Mesothelial cell of epicardium (in vitro differentiated cells): ENCODE measurements at regions not wholly inside any gene's neighbourhood (a gene's known extent, or its start where the extent isn't known, plus 50 kb on each side); places are given as distances from the start of the nearest gene placed in this dataset.

Experiments used
- DNase-seq, 2 experiments: peaks; one replicate each; pipeline ENCODE4 v3.0.0; 2021; ENCODE audit warnings: low spot score in 2 of 2; ENCODE audit not compliant: unreplicated experiment in 2 of 2
- H3K27ac Mint-ChIP-seq: 2 replicates; pipeline ENCODE4 v1.8.0; 2021; ENCODE audit warnings: mixed read lengths
- H3K27me3 Mint-ChIP-seq: 2 replicates; pipeline ENCODE4 v1.8.0; 2021; ENCODE audit warnings: low read depth, mixed read lengths
- H3K36me3 Mint-ChIP-seq: 2 replicates; pipeline ENCODE4 v1.8.0; 2021; ENCODE audit warnings: mixed read lengths
- H3K4me1 Mint-ChIP-seq: 2 replicates; pipeline ENCODE4 v1.8.0; 2021; ENCODE audit warnings: mixed read lengths
- H3K4me3 Mint-ChIP-seq: 2 replicates; pipeline ENCODE4 v1.8.0; 2021; ENCODE audit warnings: mild to moderate bottlenecking, moderate library complexity, mixed read lengths
- H3K9me3 Mint-ChIP-seq: 2 replicates; pipeline ENCODE4 v1.8.0; 2021; ENCODE audit warnings: mixed read lengths
- CTCF ChIP-seq: fragments of 200-600 bp; sonication (generic); IDR thresholded peaks from one replicate; pipeline ENCODE4 v1.5.0; 2021; ENCODE audit warnings: antibody characterized with exemption; ENCODE audit not compliant: unreplicated experiment

GRCh38 chr6:4464638-4465037 is 311.6 kb upstream of the CDYL start:
- no peak for TF ChIP-seq CTCF
- peaks cover 10% of the 10 kb centered on the region for H3K9me3 Mint-ChIP-seq

GRCh38 chr6:4463236-4463635 is 313.0 kb upstream of the CDYL start:
- no peak for DNase-seq
- Mint-ChIP-seq H3K4me1 (peaks cover 31% of the 10 kb centered on the region), H3K27me3 (no peaks in the 10 kb centered on the region), H3K36me3 (no peaks in the 10 kb centered on the region), H3K4me3 (no peak overlapping the region), H3K9me3 (peaks cover under 1% of the 10 kb centered on the region), H3K27ac (no peak overlapping the region)
- TF ChIP-seq CTCF, result no peak

More at GRCh38 chr6:4464638-4465037, 311.6 kb upstream of the CDYL start:
- no peaks in the 10 kb centered on the region for H3K27me3 Mint-ChIP-seq
- DNase-seq, result no peak
- peaks cover 24% of the 10 kb centered on the region for H3K4me1 Mint-ChIP-seq
- H3K27ac Mint-ChIP-seq, result no peak overlapping the region
- no peak overlapping the region for H3K4me3 Mint-ChIP-seq
- no peaks in the 10 kb centered on the region for H3K36me3 Mint-ChIP-seq

- Mint-ChIP-seq H3K27me3 (no peaks in the 10 kb centered on the region), H3K27ac (peak overlapping the region; percentile 62), H3K4me1 (peaks cover 31% of the 10 kb centered on the region), H3K9me3 (no peaks in the 10 kb centered on the region), H3K36me3 (no peaks in the 10 kb centered on the region), H3K4me3 (no peak overlapping the region)
- TF ChIP-seq CTCF, result no peak
- no peak for DNase-seq
Measured at GRCh38 chr6:4460586-4461475, 315.4 kb upstream of the CDYL start.

- Mint-ChIP-seq H3K27me3 (no peaks in the 10 kb centered on the region), H3K9me3 (peaks cover 6% of the 10 kb centered on the region), H3K4me3 (no peak overlapping the region), H3K4me1 (peaks cover 31% of the 10 kb centered on the region), H3K36me3 (no peaks in the 10 kb centered on the region), H3K27ac (no peak overlapping the region)
- TF ChIP-seq CTCF, result no peak
- DNase-seq, result no peak
Measured at GRCh38 chr6:4459996-4460395, 316.2 kb upstream of the CDYL start.

- Mint-ChIP-seq H3K36me3 (no peaks in the 10 kb centered on the region), H3K27me3 (no peaks in the 10 kb centered on the region), H3K4me3 (no peak overlapping the region), H3K4me1 (peaks cover 31% of the 10 kb centered on the region), H3K27ac (no peak overlapping the region), H3K9me3 (peaks cover 13% of the 10 kb centered on the region)
- DNase-seq, result no peak
- TF ChIP-seq CTCF, result no peak
Measured at GRCh38 chr6:4459032-4459431, 317.2 kb upstream of the CDYL start.
